ENCODE measurements at regions not wholly inside any gene's neighbourhood (a gene's known extent, or its start where the extent isn't known, plus 50 kb on each side); places are given as distances from the start of the nearest gene placed in this dataset.

GRCh38 chr10:28355376-28355775 lies 52.5 kb upstream of the MPP7 start (continued):
- TF ChIP-seq CHD7 (IDR thresholded peaks at IDR 0.05; ENCODE audit: insufficient replicate concordance, low read length), result no peak
- no peak for TF ChIP-seq SP1 (IDR thresholded peaks at IDR 0.05; ENCODE audit: low read depth, low read length)
- TF ChIP-seq CHD2 (IDR thresholded peaks at IDR 0.05; ENCODE audit: low read length), result no peak
- no peak for TF ChIP-seq NRF1 (IDR thresholded peaks at IDR 0.05; ENCODE audit: low read depth, low read length)
- no peak for TF ChIP-seq RBBP5 (IDR thresholded peaks at IDR 0.05; ENCODE audit: borderline replicate concordance, low read depth, low read length)
- no peak for TF ChIP-seq E2F6 (IDR thresholded peaks at IDR 0.05)
- no peak for TF ChIP-seq CREB1 (IDR thresholded peaks at IDR 0.05)
- no peak for TF ChIP-seq HDAC6 (IDR thresholded peaks at IDR 0.05; ENCODE audit: low read depth, low read length)

Data from H1 (cell line).